GM21390 (cell line): ENCODE measurements at regions not wholly inside any gene's neighbourhood (a gene's known extent, or its start where the extent isn't known, plus 50 kb on each side); places are given as distances from the start of the nearest gene placed in this dataset.
A peak's percentile ranks its signal among the peaks of the same experiment; 100 is the strongest.

Source experiments
- ATAC-seq: cut with Tn5 transposase; IDR thresholded peaks from one replicate; pipeline ENCODE4 v1.9.1; 2021; ENCODE audit not compliant: unreplicated experiment

GRCh38 chr1:79448426-79448825 is 441.9 kb upstream of the ADGRL4 start:
- no peak for ATAC-seq

- no peak for ATAC-seq
These were observed 434.7 kb upstream of the ADGRL4 start for GRCh38 chr1:79441238-79441637.

- no peak for ATAC-seq
These were observed 431.0 kb upstream of the ADGRL4 start for GRCh38 chr1:79437540-79437939.

GRCh38 chr1:79431340-79431739 is 424.8 kb upstream of the ADGRL4 start:
- ATAC-seq, result no peak

- ATAC-seq, result no peak
These were observed 423.9 kb upstream of the ADGRL4 start for GRCh38 chr1:79430437-79430836.

- ATAC-seq, result no peak
These were observed 416.2 kb upstream of the ADGRL4 start for GRCh38 chr1:79422726-79423125.

GRCh38 chr1:79398501-79398900 is 392.0 kb upstream of the ADGRL4 start:
- ATAC-seq, result no peak

GRCh38 chr1:79396901-79397300 is 390.4 kb upstream of the ADGRL4 start:
- ATAC-seq, result no peak

- no peak for ATAC-seq
These were observed 382.3 kb upstream of the ADGRL4 start for GRCh38 chr1:79388694-79389361.

GRCh38 chr1:79386730-79387129 is 380.2 kb upstream of the ADGRL4 start:
- ATAC-seq, result no peak

- no peak for ATAC-seq
These were observed 373.5 kb upstream of the ADGRL4 start for GRCh38 chr1:79380078-79380477.

GRCh38 chr1:79376106-79376505 is 369.6 kb upstream of the ADGRL4 start:
- ATAC-seq, result no peak

GRCh38 chr1:79375352-79375751 is 368.8 kb upstream of the ADGRL4 start:
- ATAC-seq, result no peak

- no peak for ATAC-seq
These were observed 367.9 kb upstream of the ADGRL4 start for GRCh38 chr1:79374397-79374796.

GRCh38 chr1:79373481-79374125 is 367.1 kb upstream of the ADGRL4 start:
- no peak for ATAC-seq

GRCh38 chr1:79371802-79372201 is 365.3 kb upstream of the ADGRL4 start:
- no peak for ATAC-seq

GRCh38 chr1:79369091-79369490 is 362.6 kb upstream of the ADGRL4 start:
- ATAC-seq, result no peak

GRCh38 chr1:79364896-79365295 is 358.4 kb upstream of the ADGRL4 start:
- ATAC-seq, result no peak

- no peak for ATAC-seq
These were observed 356.9 kb upstream of the ADGRL4 start for GRCh38 chr1:79363430-79363829.

GRCh38 chr1:79362470-79362869 is 355.9 kb upstream of the ADGRL4 start:
- ATAC-seq, result no peak

- ATAC-seq, result no peak
These were observed 348.6 kb upstream of the ADGRL4 start for GRCh38 chr1:79355090-79355489.

- peak; percentile 60 for ATAC-seq
These were observed 346.7 kb upstream of the ADGRL4 start for GRCh38 chr1:79353224-79353623.

- ATAC-seq, result no peak
These were observed 320.3 kb upstream of the ADGRL4 start for GRCh38 chr1:79326875-79327274.
